ENCODE measurements at regions not wholly inside any gene's neighbourhood (a gene's known extent, or its start where the extent isn't known, plus 50 kb on each side); places are given as distances from the start of the nearest gene placed in this dataset.
"Not testable (repeated sequence)": the region's sequence is repeated elsewhere in the genome, so short reads cannot be mapped to it uniquely, and the experiment has no call there.

GRCh38 chr11:80700386-80700785 is 1259.6 kb upstream of the TENM4 start:
- DNase-seq (no peak), ATAC-seq (replicated peaks in 1 of 4) (no peak)
- H3K4me3 Mint-ChIP-seq, result no peak overlapping the region
- no peaks in the 10 kb centered on the region for H3K9me3 ChIP-seq
- H3K27ac ChIP-seq (ENCODE audit: low read length), result no peak overlapping the region
- POLR2A ChIA-PET, result no interaction called here
- H3K4me1 ChIP-seq (ENCODE audit: control insufficient read depth in 1 of 2, extremely low read depth in 1 of 2, insufficient read depth in 2 of 2, low read length in 2 of 2), result no peaks in the 10 kb centered on the region
- H3K9me3 Mint-ChIP-seq, result peaks cover 16 to 49% (median 22%) of the 10 kb centered on the region in 3 donors
- no peaks in the 10 kb centered on the region for H3K4me1 Mint-ChIP-seq
- WGBS (ENCODE audit: insufficient coverage), result no CpG with 5 or more reads among the region's 4 CpGs
- H3K36me3 ChIP-seq (ENCODE audit: control insufficient read depth in 2 of 2, extremely low read depth in 1 of 2, insufficient read depth in 1 of 2, low read length in 1 of 2), result no peaks in the 10 kb centered on the region
- H3K4me3 ChIP-seq (ENCODE audit: control insufficient read depth in 1 of 2, extremely low read depth in 1 of 2, low read length in 1 of 2), result no peak overlapping the region
- CTCF ChIA-PET, result no interaction called here
- no peak overlapping the region for H3K27ac Mint-ChIP-seq
- no peaks in the 10 kb centered on the region for H3K36me3 Mint-ChIP-seq
- no peaks in the 10 kb centered on the region for H3K27me3 Mint-ChIP-seq
- H3K27me3 ChIP-seq (replicated peaks in 1 of 2; ENCODE audit: control insufficient read depth in 2 of 2, extremely low read depth in 1 of 2, insufficient read depth in 2 of 2, low read length in 1 of 2), result no peaks in the 10 kb centered on the region

GRCh38 chr11:80699406-80700177 is 1258.8 kb upstream of the TENM4 start:
- peaks cover 11 to 41% (median 19%) of the 10 kb centered on the region in 3 donors for H3K9me3 Mint-ChIP-seq
- DNase-seq; POLR2A ChIA-PET; H3K27me3 Mint-ChIP-seq; H3K27me3 ChIP-seq (replicated peaks in 1 of 2; ENCODE audit: control insufficient read depth in 2 of 2, extremely low read depth in 1 of 2, insufficient read depth in 2 of 2, low read length in 1 of 2); H3K27ac ChIP-seq (ENCODE audit: low read length); H3K36me3 Mint-ChIP-seq; H3K36me3 ChIP-seq (ENCODE audit: control insufficient read depth in 2 of 2, extremely low read depth in 1 of 2, insufficient read depth in 1 of 2, low read length in 1 of 2); H3K4me1 ChIP-seq (ENCODE audit: control insufficient read depth in 1 of 2, extremely low read depth in 1 of 2, insufficient read depth in 2 of 2, low read length in 2 of 2); H3K4me3 Mint-ChIP-seq; H3K4me3 ChIP-seq (ENCODE audit: control insufficient read depth in 1 of 2, extremely low read depth in 1 of 2, low read length in 1 of 2); H3K27ac Mint-ChIP-seq; CTCF ChIA-PET; H3K9me3 ChIP-seq; ATAC-seq (replicated peaks in 1 of 4); H3K4me1 Mint-ChIP-seq: not testable (repeated sequence)
- 95% methylated on average over 15 of the region's 16 CpGs for WGBS (ENCODE audit: insufficient coverage)

DNA sequence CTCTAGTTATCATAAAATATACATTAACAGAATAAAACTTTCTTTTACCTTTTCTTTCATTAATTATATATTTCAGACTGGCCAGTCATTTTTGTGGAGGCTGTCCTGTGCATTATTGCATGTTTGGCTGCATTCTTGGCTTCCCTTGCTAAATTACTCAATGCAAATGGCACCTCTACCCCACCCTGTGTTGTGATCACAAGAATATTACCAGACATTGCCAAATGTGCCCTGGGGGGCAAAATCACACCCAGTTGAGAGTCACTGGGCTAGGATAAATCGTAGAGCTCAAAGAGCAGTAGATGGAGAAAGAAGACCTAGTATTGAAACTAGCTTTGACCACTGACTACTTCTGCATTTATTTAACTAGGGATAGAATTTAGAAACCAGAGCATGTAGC is 1257.8 kb upstream of the TENM4 start:
- H3K4me1 ChIP-seq (ENCODE audit: control insufficient read depth in 1 of 2, extremely low read depth in 1 of 2, insufficient read depth in 2 of 2, low read length in 2 of 2), result no peaks in the 10 kb centered on the region
- H3K36me3 Mint-ChIP-seq, result no peaks in the 10 kb centered on the region
- H3K27ac Mint-ChIP-seq, result no peak overlapping the region
- DNase-seq (no peak), ATAC-seq (replicated peaks in 1 of 4) (no peak)
- no peaks in the 10 kb centered on the region for H3K9me3 ChIP-seq
- no peaks in the 10 kb centered on the region for H3K36me3 ChIP-seq (ENCODE audit: control insufficient read depth in 2 of 2, extremely low read depth in 1 of 2, insufficient read depth in 1 of 2, low read length in 1 of 2)
- H3K27me3 Mint-ChIP-seq, result no peaks in the 10 kb centered on the region
- no peaks in the 10 kb centered on the region for H3K4me1 Mint-ChIP-seq
- CTCF ChIA-PET, result no interaction called here
- POLR2A ChIA-PET, result no interaction called here
- no peak overlapping the region for H3K4me3 ChIP-seq (ENCODE audit: control insufficient read depth in 1 of 2, extremely low read depth in 1 of 2, low read length in 1 of 2)
- H3K9me3 Mint-ChIP-seq, result peaks cover 9 to 37% (median 19%) of the 10 kb centered on the region in 3 donors
- no peaks in the 10 kb centered on the region for H3K27me3 ChIP-seq (replicated peaks in 1 of 2; ENCODE audit: control insufficient read depth in 2 of 2, extremely low read depth in 1 of 2, insufficient read depth in 2 of 2, low read length in 1 of 2)
- 67% methylated on average over 1 of the region's 1 CpG for WGBS (ENCODE audit: insufficient coverage)
- no peak overlapping the region for H3K4me3 Mint-ChIP-seq
- no peak overlapping the region for H3K27ac ChIP-seq (ENCODE audit: low read length)

DNA sequence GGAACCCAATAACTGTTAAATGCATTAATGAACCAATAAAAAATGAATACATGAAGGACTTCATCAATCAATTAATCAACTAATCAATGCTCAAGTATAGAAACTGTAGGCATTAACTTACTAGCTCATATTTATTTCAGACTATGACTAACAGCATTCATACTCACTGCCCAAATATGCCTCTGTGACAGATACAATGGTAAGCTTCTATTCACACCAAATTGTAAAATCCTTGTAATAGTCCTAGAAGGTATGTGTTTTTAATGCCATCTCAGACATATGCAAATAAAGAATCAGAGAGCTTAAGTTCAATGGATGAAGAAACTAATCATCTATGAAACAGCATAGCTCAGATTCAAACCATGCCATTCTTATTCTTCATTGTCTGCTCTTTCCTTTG is 1253.6 kb upstream of the TENM4 start:
- ChIA-PET CTCF (no interaction called here), POLR2A (no interaction called here)
- H3K27me3 ChIP-seq (replicated peaks in 1 of 2; ENCODE audit: control insufficient read depth in 2 of 2, extremely low read depth in 1 of 2, insufficient read depth in 2 of 2, low read length in 1 of 2), result no peaks in the 10 kb centered on the region
- H3K9me3 Mint-ChIP-seq, result peaks cover 5 to 18% (median 12%) of the 10 kb centered on the region in 3 donors
- no peaks in the 10 kb centered on the region for H3K4me1 Mint-ChIP-seq
- no peak overlapping the region for H3K27ac ChIP-seq (ENCODE audit: low read length)
- H3K4me3 Mint-ChIP-seq, result no peak overlapping the region
- ATAC-seq (replicated peaks in 1 of 4) (no peak), DNase-seq (no peak)
- no peaks in the 10 kb centered on the region for H3K4me1 ChIP-seq (ENCODE audit: control insufficient read depth in 1 of 2, extremely low read depth in 1 of 2, insufficient read depth in 2 of 2, low read length in 2 of 2)
- no peaks in the 10 kb centered on the region for H3K27me3 Mint-ChIP-seq
- H3K36me3 ChIP-seq (ENCODE audit: control insufficient read depth in 2 of 2, extremely low read depth in 1 of 2, insufficient read depth in 1 of 2, low read length in 1 of 2), result no peaks in the 10 kb centered on the region
- H3K9me3 ChIP-seq, result no peaks in the 10 kb centered on the region
- no peak overlapping the region for H3K4me3 ChIP-seq (ENCODE audit: control insufficient read depth in 1 of 2, extremely low read depth in 1 of 2, low read length in 1 of 2)
- no peak overlapping the region for H3K27ac Mint-ChIP-seq
- H3K36me3 Mint-ChIP-seq, result no peaks in the 10 kb centered on the region

GRCh38 chr11:80687941-80688340 is 1247.1 kb upstream of the TENM4 start:
- WGBS (ENCODE audit: insufficient coverage), result no CpG with 5 or more reads among the region's 2 CpGs
- Histone ChIP-seq H3K4me3 (ENCODE audit: control insufficient read depth in 1 of 2, extremely low read depth in 1 of 2, low read length in 1 of 2) (no peak overlapping the region), H3K27me3 (replicated peaks in 1 of 2; ENCODE audit: control insufficient read depth in 2 of 2, extremely low read depth in 1 of 2, insufficient read depth in 2 of 2, low read length in 1 of 2) (no peaks in the 10 kb centered on the region), H3K27ac (ENCODE audit: low read length) (no peak overlapping the region), H3K9me3 (no peaks in the 10 kb centered on the region), H3K36me3 (ENCODE audit: control insufficient read depth in 2 of 2, extremely low read depth in 1 of 2, insufficient read depth in 1 of 2, low read length in 1 of 2) (no peaks in the 10 kb centered on the region), H3K4me1 (ENCODE audit: control insufficient read depth in 1 of 2, extremely low read depth in 1 of 2, insufficient read depth in 2 of 2, low read length in 2 of 2) (no peaks in the 10 kb centered on the region)
- DNase-seq (no peak), ATAC-seq (replicated peaks in 1 of 4) (no peak)
- H3K27ac Mint-ChIP-seq, result no peak overlapping the region
- CTCF ChIA-PET, result no interaction called here
- no peaks in the 10 kb centered on the region for H3K36me3 Mint-ChIP-seq
- H3K27me3 Mint-ChIP-seq, result no peaks in the 10 kb centered on the region
- H3K4me3 Mint-ChIP-seq, result no peak overlapping the region
- H3K9me3 Mint-ChIP-seq, result peaks cover 4 to 20% (median 9%) of the 10 kb centered on the region in 3 donors
- H3K4me1 Mint-ChIP-seq, result no peaks in the 10 kb centered on the region
- POLR2A ChIA-PET, result no interaction called here

GRCh38 chr11:80686889-80687288 is 1246.1 kb upstream of the TENM4 start:
- H3K4me1 Mint-ChIP-seq, result no peaks in the 10 kb centered on the region
- ChIA-PET POLR2A (no interaction called here), CTCF (no interaction called here)
- H3K9me3 ChIP-seq, result no peaks in the 10 kb centered on the region
- H3K27me3 Mint-ChIP-seq, result no peaks in the 10 kb centered on the region
- no peaks in the 10 kb centered on the region for H3K36me3 ChIP-seq (ENCODE audit: control insufficient read depth in 2 of 2, extremely low read depth in 1 of 2, insufficient read depth in 1 of 2, low read length in 1 of 2)
- H3K4me1 ChIP-seq (ENCODE audit: control insufficient read depth in 1 of 2, extremely low read depth in 1 of 2, insufficient read depth in 2 of 2, low read length in 2 of 2), result no peaks in the 10 kb centered on the region
- no peaks in the 10 kb centered on the region for H3K36me3 Mint-ChIP-seq
- ATAC-seq (replicated peaks in 1 of 4) (no peak), DNase-seq (no peak)
- H3K9me3 Mint-ChIP-seq, result peaks cover 4 to 20% (median 9%) of the 10 kb centered on the region in 3 donors
- no peak overlapping the region for H3K27ac ChIP-seq (ENCODE audit: low read length)
- no peak overlapping the region for H3K27ac Mint-ChIP-seq
- H3K4me3 ChIP-seq (ENCODE audit: control insufficient read depth in 1 of 2, extremely low read depth in 1 of 2, low read length in 1 of 2), result no peak overlapping the region
- no peaks in the 10 kb centered on the region for H3K27me3 ChIP-seq (replicated peaks in 1 of 2; ENCODE audit: control insufficient read depth in 2 of 2, extremely low read depth in 1 of 2, insufficient read depth in 2 of 2, low read length in 1 of 2)
- no peak overlapping the region for H3K4me3 Mint-ChIP-seq
- WGBS (ENCODE audit: insufficient coverage), result 71% methylated on average over 1 of the region's 4 CpGs

GRCh38 chr11:80673566-80673965 is 1232.7 kb upstream of the TENM4 start:
- no peaks in the 10 kb centered on the region for H3K27me3 Mint-ChIP-seq
- Histone ChIP-seq H3K27me3 (replicated peaks in 1 of 2; ENCODE audit: control insufficient read depth in 2 of 2, extremely low read depth in 1 of 2, insufficient read depth in 2 of 2, low read length in 1 of 2) (no peaks in the 10 kb centered on the region), H3K36me3 (ENCODE audit: control insufficient read depth in 2 of 2, extremely low read depth in 1 of 2, insufficient read depth in 1 of 2, low read length in 1 of 2) (no peaks in the 10 kb centered on the region), H3K4me1 (ENCODE audit: control insufficient read depth in 1 of 2, extremely low read depth in 1 of 2, insufficient read depth in 2 of 2, low read length in 2 of 2) (no peaks in the 10 kb centered on the region), H3K27ac (ENCODE audit: low read length) (no peak overlapping the region), H3K4me3 (ENCODE audit: control insufficient read depth in 1 of 2, extremely low read depth in 1 of 2, low read length in 1 of 2) (no peak overlapping the region), H3K9me3 (no peaks in the 10 kb centered on the region)
- peaks cover 18 to 24% (median 18%) of the 10 kb centered on the region in 3 donors for H3K9me3 Mint-ChIP-seq
- no peak overlapping the region for H3K27ac Mint-ChIP-seq
- no peaks in the 10 kb centered on the region for H3K4me1 Mint-ChIP-seq
- H3K36me3 Mint-ChIP-seq, result no peaks in the 10 kb centered on the region
- CTCF ChIA-PET, result no interaction called here
- no peak for DNase-seq
- POLR2A ChIA-PET, result no interaction called here
- ATAC-seq (replicated peaks in 1 of 4), result no peak
- H3K4me3 Mint-ChIP-seq, result no peak overlapping the region
